Tongue (tissue), 1 donor: ENCODE measurements at regions not wholly inside any gene's neighbourhood (a gene's known extent, or its start where the extent isn't known, plus 50 kb on each side); places are given as distances from the start of the nearest gene placed in this dataset.

Source experiments
- DNase-seq: peaks from one replicate; pipeline ENCODE4 v3.0.0-alpha.2; 2015

- DNase-seq = peak; percentile 33
Measured at GRCh38 chr11:128299132-128299726, 288.1 kb downstream of the ETS1 start.

GRCh38 chr11:128298271-128298670, 289.1 kb downstream of the ETS1 start:
- DNase-seq = no peak

GRCh38 chr11:128297805-128298204, 289.6 kb downstream of the ETS1 start:
- DNase-seq = no peak

DNA sequence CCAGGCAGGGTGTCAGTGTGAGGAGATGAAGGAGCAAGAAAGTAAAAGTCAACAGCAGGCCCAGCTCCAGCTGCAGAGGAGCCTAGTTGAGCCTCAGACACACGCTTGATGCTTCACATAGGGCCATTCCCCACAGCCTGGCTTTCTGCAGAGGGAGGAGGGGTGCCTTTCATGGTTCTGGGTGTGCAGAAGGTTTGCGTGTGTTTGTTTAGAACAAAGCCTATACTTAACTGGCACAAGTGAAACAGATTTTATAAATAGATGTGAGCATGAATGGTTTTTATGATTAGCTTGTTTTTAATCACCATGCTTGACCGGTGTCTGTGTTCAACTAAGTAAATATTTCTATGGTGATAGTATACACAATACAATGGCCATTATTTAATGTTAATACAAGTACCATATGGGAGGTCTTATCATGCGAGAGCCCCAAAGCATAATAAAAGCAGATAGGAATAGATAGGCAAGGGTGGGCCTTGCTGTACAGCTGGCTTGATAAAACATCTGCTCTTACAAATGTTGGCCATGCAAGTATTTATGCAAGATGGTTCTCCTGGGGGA, 290.2 kb downstream of the ETS1 start:
- DNase-seq = no peak

GRCh38 chr11:128294671-128295050, 292.7 kb downstream of the ETS1 start:
- no peak for DNase-seq

DNA sequence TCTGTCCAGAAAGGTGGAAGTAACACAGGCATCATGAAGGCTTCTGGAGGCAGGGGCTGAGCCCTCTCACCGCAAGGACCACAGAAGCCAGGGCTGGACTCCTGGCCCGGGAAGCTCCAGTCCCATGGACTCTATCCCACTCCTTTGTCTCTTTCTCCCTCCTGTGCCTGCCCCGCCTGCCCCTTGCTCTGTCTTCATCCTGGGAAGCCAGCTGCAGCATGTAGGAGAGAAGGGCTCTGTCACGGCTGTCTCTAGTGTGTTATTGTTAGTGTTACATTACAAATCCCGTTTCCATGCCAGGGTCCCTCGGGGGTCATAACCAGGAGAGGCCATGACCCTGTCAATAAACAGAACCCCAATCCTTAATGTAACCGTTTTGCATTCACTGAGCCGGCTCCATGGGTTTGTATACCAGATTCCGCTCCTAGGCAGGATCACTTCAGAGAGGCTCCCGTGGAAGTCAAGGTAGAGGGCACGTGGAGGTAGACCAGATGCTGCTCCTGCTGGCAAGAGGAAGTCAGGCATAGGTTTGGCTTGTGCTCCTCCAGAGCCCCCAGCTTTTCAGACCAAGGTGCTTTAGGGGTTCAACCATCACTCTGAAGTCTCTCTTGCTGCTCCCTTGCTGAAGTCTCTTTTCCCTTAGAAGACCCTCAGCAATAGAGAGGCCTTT, 293.2 kb downstream of the ETS1 start:
- peak; percentile 55 for DNase-seq

- no peak for DNase-seq
Measured at GRCh38 chr11:128291835-128292234, 295.5 kb downstream of the ETS1 start.

- DNase-seq = no peak
Measured at GRCh38 chr11:128291007-128291406, 296.4 kb downstream of the ETS1 start.

- DNase-seq = peak; percentile 86
Measured at GRCh38 chr11:128290106-128290840, 297.1 kb downstream of the ETS1 start.

DNA sequence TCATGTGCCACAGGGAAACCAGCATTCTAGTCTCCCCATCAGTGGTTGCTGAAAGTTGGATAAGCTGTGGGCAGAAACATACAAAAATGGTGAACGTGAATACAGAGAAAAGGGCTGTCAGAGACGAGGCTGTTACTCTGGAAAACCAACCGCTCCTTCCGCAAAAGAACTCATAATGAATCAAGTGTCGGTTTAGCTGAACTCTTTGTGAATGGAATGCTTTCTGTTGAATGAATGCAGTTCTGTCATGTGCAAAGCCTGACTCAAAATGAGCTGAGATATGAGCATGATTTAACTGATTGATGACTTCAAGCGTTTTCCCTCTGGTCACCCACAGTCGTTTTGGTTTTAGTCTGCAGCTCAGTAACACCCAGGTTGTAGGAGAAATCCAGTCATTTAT, 298.3 kb downstream of the ETS1 start:
- no peak for DNase-seq

DNA sequence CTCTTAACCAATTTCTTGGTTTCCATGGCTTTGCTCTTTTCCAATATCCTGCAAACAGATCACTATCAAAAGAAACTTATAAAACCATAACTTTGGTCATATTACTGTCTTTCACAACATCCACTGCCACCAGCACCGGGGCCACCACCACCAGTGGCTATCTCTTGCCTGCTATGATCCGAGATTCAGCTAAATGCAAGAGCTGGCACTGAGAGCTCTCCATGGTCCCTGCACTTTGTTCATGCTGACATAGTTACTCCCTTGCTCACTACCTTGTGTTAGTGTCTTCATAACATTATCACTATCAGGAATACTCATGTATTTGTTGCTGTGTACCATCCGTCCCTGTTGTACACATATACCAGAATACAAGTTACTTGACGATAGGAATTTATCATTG, 299.0 kb downstream of the ETS1 start:
- no peak for DNase-seq

GRCh38 chr11:128285321-128285720, 302.0 kb downstream of the ETS1 start:
- DNase-seq = no peak

GRCh38 chr11:128284634-128285033, 302.7 kb downstream of the ETS1 start:
- no peak for DNase-seq

DNA sequence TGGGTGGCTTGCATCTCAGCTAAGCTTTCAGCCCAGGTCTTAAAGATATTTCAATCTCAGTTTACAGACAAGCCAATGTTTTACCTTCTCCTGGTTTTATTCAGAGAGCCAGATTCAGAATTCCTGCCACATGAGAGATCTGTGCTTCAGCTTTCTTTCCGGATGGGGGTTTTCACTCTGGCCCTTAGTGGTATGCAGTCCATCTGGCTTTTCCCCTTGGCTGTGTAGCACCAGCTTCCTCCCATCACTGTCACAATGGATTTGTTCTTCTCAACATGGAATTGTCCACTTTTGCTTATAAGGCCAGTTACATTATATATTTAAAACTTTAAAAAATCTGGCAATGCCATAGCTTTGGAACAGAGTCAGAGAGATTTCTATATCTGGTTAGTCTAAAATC, 303.9 kb downstream of the ETS1 start:
- no peak for DNase-seq

DNA sequence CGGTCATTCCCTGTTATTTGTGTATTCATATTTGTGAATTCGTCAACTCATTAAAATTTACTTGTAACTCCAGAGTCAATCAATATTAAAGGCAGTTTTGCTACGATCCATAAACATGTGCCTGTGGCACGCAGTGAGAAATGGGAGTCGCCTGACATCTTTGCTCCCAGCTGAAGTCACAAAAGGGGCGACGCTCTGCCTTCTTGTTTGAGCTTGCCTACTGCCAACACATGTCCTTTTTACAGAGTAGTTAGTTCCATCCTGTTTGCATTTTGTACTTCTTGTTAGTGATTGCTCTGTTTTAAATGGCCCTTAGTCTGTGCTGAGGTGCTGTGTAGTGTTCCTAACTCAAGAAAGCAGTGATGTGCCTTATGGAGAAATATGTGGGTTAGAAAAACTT, 305.3 kb downstream of the ETS1 start:
- no peak for DNase-seq

GRCh38 chr11:128279866-128280265, 307.5 kb downstream of the ETS1 start:
- no peak for DNase-seq

- no peak for DNase-seq
Measured at GRCh38 chr11:128273736-128274135, 313.6 kb downstream of the ETS1 start.

DNA sequence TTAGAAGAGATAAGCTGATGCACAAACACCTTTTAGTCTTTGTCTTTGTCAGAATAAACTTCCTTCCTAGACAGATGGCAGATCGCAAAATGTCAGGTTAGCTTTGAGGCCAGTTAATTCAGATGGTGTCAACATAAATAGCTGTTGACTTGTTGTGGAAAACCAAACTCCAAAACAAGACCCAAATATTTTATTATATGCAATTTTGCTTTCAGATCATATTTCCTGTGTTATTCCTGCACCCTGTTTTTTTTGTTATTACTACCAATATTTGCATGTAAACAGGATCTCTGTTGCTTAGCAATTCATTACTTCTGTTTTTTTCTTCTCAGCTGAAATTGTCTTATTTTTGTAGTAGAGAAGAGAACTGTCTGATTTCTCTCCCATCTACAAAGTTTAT, 316.0 kb downstream of the ETS1 start:
- DNase-seq = no peak

GRCh38 chr11:128269466-128269865, 317.9 kb downstream of the ETS1 start:
- DNase-seq = no peak

DNA sequence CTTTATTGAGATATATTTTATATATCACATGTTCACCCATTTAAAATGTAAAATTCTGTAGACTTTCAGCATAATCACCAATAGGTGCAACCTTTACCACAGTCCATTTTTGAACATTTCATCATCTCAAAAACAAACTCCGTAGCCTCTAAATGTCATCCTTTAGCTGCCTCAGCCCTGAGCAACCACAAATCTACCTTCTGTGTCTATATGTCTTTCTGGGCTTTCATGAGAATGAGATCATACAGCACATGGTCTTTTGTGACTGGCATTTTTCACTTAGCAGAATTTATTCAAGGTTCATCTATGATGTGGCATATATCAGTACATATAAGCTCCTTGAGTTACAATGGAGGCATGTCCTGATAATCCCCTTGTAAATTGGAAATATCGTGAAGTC, 320.5 kb downstream of the ETS1 start:
- no peak for DNase-seq

DNA sequence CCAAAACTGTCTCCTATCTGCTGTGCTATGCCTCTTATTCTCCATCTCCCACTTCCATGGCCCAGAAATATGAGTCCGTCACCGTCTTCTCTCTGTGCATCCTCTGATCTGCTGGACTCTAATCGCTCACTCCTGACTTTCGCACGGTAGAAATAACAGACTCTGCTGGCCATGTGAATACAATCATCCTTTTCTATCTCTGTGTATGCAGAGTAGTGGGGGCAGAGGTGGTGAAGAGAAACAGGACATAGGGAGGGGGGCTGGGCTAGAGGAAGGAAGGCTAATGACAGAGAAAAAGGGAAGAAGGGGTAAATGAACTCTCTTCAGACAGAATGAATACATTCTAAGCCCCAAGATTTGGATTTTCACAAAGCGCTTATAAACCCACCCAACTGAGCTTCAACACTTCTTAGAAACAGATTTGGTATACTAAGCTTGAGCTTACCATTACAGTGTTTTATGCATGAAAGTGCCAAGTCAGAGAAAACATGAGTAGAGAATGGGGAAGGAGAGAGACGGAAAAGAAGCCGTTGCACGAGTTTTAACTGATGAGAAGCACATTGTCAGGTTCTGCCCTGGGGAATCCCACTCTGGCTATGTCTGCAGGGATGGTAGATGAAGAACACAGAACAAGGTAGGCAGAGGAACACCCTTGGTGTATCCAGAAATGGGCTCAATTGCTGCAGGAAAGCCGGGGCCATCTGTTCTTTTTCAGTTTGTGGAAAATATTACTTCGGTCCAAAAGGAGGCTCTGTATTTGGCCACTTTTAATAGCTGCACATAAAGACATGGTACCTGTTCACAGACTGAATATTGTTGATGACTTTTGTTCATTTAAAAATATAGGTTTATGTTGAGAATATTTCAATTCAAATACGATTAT, 324.7 kb downstream of the ETS1 start:
- DNase-seq = peak; percentile 16

DNA sequence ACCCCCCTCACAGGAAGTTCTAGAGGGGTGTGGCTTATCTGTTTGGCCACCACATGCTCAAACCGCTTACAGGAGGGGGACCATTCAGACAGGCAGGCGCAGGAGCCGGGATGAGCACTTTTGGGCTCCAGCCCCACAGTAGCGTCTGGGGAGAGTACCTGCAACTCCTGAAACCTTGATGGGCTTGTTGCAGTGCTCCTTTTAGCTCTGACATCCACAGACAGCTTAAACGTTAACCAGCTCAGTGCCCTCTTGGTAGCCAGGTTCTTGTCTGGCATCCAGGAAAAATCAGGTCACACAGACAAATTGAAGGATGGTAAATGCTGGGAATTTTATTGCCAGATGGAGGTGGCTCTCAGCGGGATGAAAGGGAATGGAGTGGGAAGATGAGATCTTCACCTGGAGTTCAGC, 326.3 kb downstream of the ETS1 start:
- DNase-seq = no peak
